ENCODE measurements at regions not wholly inside any gene's neighbourhood (a gene's known extent, or its start where the extent isn't known, plus 50 kb on each side); places are given as distances from the start of the nearest gene placed in this dataset.

DNA sequence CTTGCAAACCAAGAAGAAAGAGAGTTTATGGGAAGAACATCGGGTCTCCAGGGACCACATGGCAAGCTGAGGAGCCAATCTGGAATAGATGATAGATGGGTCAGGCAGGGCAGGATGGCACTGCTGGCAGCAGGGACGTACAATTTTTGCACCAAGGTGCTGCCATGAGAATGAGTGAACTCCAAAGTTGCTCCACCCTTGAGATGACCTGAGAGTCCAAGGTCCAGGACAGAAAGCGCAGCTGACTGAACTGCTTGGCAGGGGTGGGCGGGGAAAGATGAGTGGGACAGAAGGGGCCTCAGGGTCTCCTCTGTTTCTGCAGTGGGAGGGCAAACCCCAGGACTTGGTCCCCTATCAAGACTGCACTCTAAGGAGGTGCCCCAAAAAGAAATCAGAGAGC lies 136.7 kb upstream of the GSC start:
- TF ChIP-seq, protein P1, sequence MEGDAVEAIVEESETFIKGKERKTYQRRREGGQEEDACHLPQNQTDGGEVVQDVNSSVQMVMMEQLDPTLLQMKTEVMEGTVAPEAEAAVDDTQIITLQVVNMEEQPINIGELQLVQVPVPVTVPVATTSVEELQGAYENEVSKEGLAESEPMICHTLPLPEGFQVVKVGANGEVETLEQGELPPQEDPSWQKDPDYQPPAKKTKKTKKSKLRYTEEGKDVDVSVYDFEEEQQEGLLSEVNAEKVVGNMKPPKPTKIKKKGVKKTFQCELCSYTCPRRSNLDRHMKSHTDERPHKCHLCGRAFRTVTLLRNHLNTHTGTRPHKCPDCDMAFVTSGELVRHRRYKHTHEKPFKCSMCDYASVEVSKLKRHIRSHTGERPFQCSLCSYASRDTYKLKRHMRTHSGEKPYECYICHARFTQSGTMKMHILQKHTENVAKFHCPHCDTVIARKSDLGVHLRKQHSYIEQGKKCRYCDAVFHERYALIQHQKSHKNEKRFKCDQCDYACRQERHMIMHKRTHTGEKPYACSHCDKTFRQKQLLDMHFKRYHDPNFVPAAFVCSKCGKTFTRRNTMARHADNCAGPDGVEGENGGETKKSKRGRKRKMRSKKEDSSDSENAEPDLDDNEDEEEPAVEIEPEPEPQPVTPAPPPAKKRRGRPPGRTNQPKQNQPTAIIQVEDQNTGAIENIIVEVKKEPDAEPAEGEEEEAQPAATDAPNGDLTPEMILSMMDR (IDR thresholded peaks at IDR 0.05) = no peak
- TF ChIP-seq POLR2A (IDR thresholded peaks at IDR 0.05) (no peak), POLR2AphosphoS5 (IDR thresholded peaks at IDR 0.05) (no peak)
